H9 (cell line): ENCODE measurements at regions not wholly inside any gene's neighbourhood (a gene's known extent, or its start where the extent isn't known, plus 50 kb on each side); places are given as distances from the start of the nearest gene placed in this dataset.

Experiments
- DNase-seq: peaks from one replicate; pipeline ENCODE4 v3.0.0-alpha.2; 2017
- H2AFZ ChIP-seq: one replicate; pipeline ENCODE4 v1.6.1; 2013; ENCODE audit warnings: mild to moderate bottlenecking, low read length, control low read depth, moderate library complexity
- H2AK5ac ChIP-seq: 2 replicates; pipeline ENCODE4 v1.6.1; 2013; ENCODE audit warnings: low read length, control low read depth, mixed read lengths; ENCODE audit not compliant: insufficient read length
- H2BK120ac ChIP-seq: one replicate; pipeline ENCODE4 v1.6.1; 2013; ENCODE audit warnings: low read depth, mild to moderate bottlenecking, low read length, control low read depth, inconsistent platforms; ENCODE audit not compliant: poor library complexity, severe bottlenecking
- H2BK12ac ChIP-seq: 2 replicates; pipeline ENCODE4 v1.6.1; 2013; ENCODE audit warnings: low read length, control low read depth, mixed read lengths, low read depth; ENCODE audit not compliant: insufficient read length
- H2BK15ac ChIP-seq: 2 replicates; pipeline ENCODE4 v1.6.1; 2013; ENCODE audit warnings: low read depth, low read length, control low read depth
- H2BK20ac ChIP-seq: one replicate; pipeline ENCODE4 v1.6.1; 2013; ENCODE audit warnings: low read depth, mild to moderate bottlenecking, low read length, control low read depth, inconsistent platforms; ENCODE audit not compliant: poor library complexity, severe bottlenecking
- H2BK5ac ChIP-seq: 2 replicates; pipeline ENCODE4 v1.6.1; 2013; ENCODE audit warnings: low read length, control low read depth, mixed read lengths; ENCODE audit not compliant: insufficient read length
- H3K14ac ChIP-seq: 2 replicates; pipeline ENCODE4 v1.6.1; 2013; ENCODE audit warnings: low read length, control low read depth; ENCODE audit not compliant: insufficient read depth
- H3K18ac ChIP-seq: 2 replicates; pipeline ENCODE4 v1.6.1; 2013; ENCODE audit warnings: low read depth, mild to moderate bottlenecking, mixed read lengths, low read length, control low read depth; ENCODE audit not compliant: insufficient read length
- H3K23ac ChIP-seq: 2 replicates; pipeline ENCODE4 v1.6.1; 2013; ENCODE audit warnings: low read length, control low read depth, mixed read lengths, low read depth; ENCODE audit not compliant: insufficient read length
- H3K23me2 ChIP-seq: 2 replicates; pipeline ENCODE4 v1.6.1; 2013; ENCODE audit warnings: low read depth, mild to moderate bottlenecking, mixed read lengths, low read length, control low read depth; ENCODE audit not compliant: insufficient read length, poor library complexity, severe bottlenecking
- H3K27ac ChIP-seq: 2 replicates; pipeline ENCODE4 v1.5.1; 2013; ENCODE audit warnings: low read length, control low read depth, mixed read lengths, low read depth; ENCODE audit not compliant: insufficient read length
- H3K27me3 ChIP-seq: 2 replicates; pipeline ENCODE4 v1.6.1; 2013; ENCODE audit warnings: low read length, control low read depth, inconsistent platforms; ENCODE audit not compliant: insufficient read depth
- H3K4ac ChIP-seq: 2 replicates; pipeline ENCODE4 v1.6.1; 2013; ENCODE audit warnings: low read depth, mild to moderate bottlenecking, control low read depth, inconsistent platforms, low read length, moderate library complexity
- H3K4me1 ChIP-seq: 2 replicates; pipeline ENCODE4 v1.6.1; 2013; ENCODE audit warnings: low read length, control low read depth, inconsistent platforms; ENCODE audit not compliant: insufficient read depth
- H3K4me2 ChIP-seq: 2 replicates; pipeline ENCODE4 v1.6.1; 2013; ENCODE audit warnings: low read length, control low read depth, mixed read lengths; ENCODE audit not compliant: insufficient read length, insufficient read depth
- H3K56ac ChIP-seq: 2 replicates; pipeline ENCODE4 v1.6.1; 2013; ENCODE audit warnings: low read depth, mild to moderate bottlenecking, mixed read lengths, low read length, control low read depth; ENCODE audit not compliant: insufficient read length
- H3K79me1 ChIP-seq: 2 replicates; pipeline ENCODE4 v1.6.1; 2013; ENCODE audit warnings: low read depth, mild to moderate bottlenecking, moderate library complexity, low read length, control low read depth, inconsistent platforms; ENCODE audit not compliant: insufficient read depth, poor library complexity, severe bottlenecking
- H3K79me2 ChIP-seq: 2 replicates; pipeline ENCODE4 v1.6.1; 2013; ENCODE audit warnings: low read length, control low read depth, inconsistent platforms; ENCODE audit not compliant: insufficient read depth
- H3K9ac ChIP-seq: 2 replicates; pipeline ENCODE4 v1.6.1; 2013; ENCODE audit warnings: low read length, control low read depth, mixed read lengths; ENCODE audit not compliant: insufficient read length; ENCODE audit errors: extremely low read depth
- H3K9me3 ChIP-seq: one replicate; pipeline ENCODE4 v1.6.1; 2013; ENCODE audit warnings: low read depth, low read length, inconsistent platforms; ENCODE audit not compliant: control insufficient read depth
- H3T11ph ChIP-seq: one replicate; pipeline ENCODE4 v1.6.1; 2013; ENCODE audit warnings: mild to moderate bottlenecking, low read length, control low read depth, inconsistent platforms
- H4K20me1 ChIP-seq: one replicate; pipeline ENCODE4 v1.6.1; 2013; ENCODE audit not compliant: control insufficient read depth, insufficient read length, insufficient read depth
- H4K5ac ChIP-seq: 2 replicates; pipeline ENCODE4 v1.6.1; 2013; ENCODE audit warnings: low read depth, mild to moderate bottlenecking, mixed read lengths, low read length, control low read depth; ENCODE audit not compliant: insufficient read length
- H4K8ac ChIP-seq: replicated peaks from 2 replicates; pipeline ENCODE4 v1.6.1; 2013; ENCODE audit warnings: low read length, control low read depth, mixed read lengths, low read depth; ENCODE audit not compliant: insufficient read length
- H4K91ac ChIP-seq: 2 replicates; pipeline ENCODE4 v1.6.1; 2013; ENCODE audit warnings: low read depth, mild to moderate bottlenecking, moderate library complexity, mixed read lengths, low read length, control low read depth; ENCODE audit not compliant: insufficient read length
- H3K27ac Mint-ChIP-seq, 3 experiments: 2 replicates in 2 of 3; 3 replicates in 1 of 3; pipeline ENCODE4 v1.8.0; 2020 to 2021; ENCODE audit warnings: mixed read lengths in 3 of 3, mild to moderate bottlenecking in 1 of 3, moderate library complexity in 1 of 3
- H3K27me3 Mint-ChIP-seq: 2 replicates; pipeline ENCODE4 v1.8.0; 2021; ENCODE audit warnings: low read depth, mild to moderate bottlenecking, moderate library complexity, mixed read lengths
- H3K36me3 Mint-ChIP-seq, 3 experiments: 2 replicates in 2 of 3; 3 replicates in 1 of 3; pipeline ENCODE4 v1.8.0; 2020 to 2021; ENCODE audit warnings: low read depth in 3 of 3, mixed read lengths in 3 of 3; ENCODE audit not compliant: insufficient read depth in 1 of 3
- H3K4me1 Mint-ChIP-seq, 2 experiments: 2 replicates each; pipeline ENCODE4 v1.8.0; 2020; ENCODE audit warnings: mixed read lengths in 2 of 2
- H3K4me3 Mint-ChIP-seq, 2 experiments: 2 replicates in 1 of 2; 3 replicates in 1 of 2; pipeline ENCODE4 v1.8.0; 2020 to 2021; ENCODE audit warnings: mild to moderate bottlenecking in 2 of 2, mixed read lengths in 2 of 2, moderate library complexity in 1 of 2
- H3K9me3 Mint-ChIP-seq, 2 experiments: 2 replicates in 1 of 2; 3 replicates in 1 of 2; pipeline ENCODE4 v1.8.0; 2020; ENCODE audit warnings: mild to moderate bottlenecking in 2 of 2, mixed read lengths in 2 of 2, moderate library complexity in 1 of 2
- TF ChIP-seq, protein P1 (sequence below): fragments of 200-600 bp; sonication (generic); conservative IDR thresholded peaks from 3 replicates; pipeline ENCODE4 v1.8.0; 2021; ENCODE audit warnings: antibody characterized with exemption, mild to moderate bottlenecking

DNA sequence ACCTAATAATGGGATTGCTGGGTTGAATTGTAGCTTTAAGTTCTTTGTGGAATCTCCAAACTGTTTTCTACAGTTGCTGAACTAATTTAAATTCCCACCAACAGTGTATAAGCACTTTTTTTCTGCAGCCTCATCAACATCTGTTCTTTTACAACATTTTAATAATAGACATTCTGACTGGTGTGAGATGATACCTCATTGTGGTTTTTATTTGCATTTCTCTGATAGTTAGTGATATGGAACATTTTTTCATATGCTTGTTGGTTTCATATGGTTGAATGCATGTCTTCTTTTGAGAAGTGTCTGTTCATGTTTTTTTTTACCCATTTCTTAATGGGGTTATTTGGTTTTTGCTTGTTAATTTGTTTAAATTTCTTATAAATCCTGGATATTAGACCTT is 1718.9 kb downstream of the C4orf33 start:
- Mint-ChIP-seq H3K9me3 (peaks cover 10 to 12% of the 10 kb centered on the region in 2 experiments; a peak in 4 of 5 replicates), H3K4me1 (no peaks in the 10 kb centered on the region), H3K4me3 (no peak overlapping the region), H3K36me3 (peaks cover 2 to 19% (median 12%) of the 10 kb centered on the region in 3 experiments; a peak in 6 of 7 replicates), H3K27me3 (no peaks in the 10 kb centered on the region), H3K27ac (no peak overlapping the region)
- Histone ChIP-seq H3K27ac (no peak overlapping the region), H2AK5ac (no peak overlapping the region), H4K20me1 (no peaks in the 10 kb centered on the region), H4K8ac (no peak overlapping the region), H3K79me1 (no peaks in the 10 kb centered on the region), H2AFZ (no peak overlapping the region), H4K5ac (no peak overlapping the region), H3K27me3 (no peaks in the 10 kb centered on the region), H3K4me2 (no peak overlapping the region), H3K18ac (no peak overlapping the region), H3T11ph (no peak overlapping the region), H2BK20ac (no peak overlapping the region), H3K79me2 (no peaks in the 10 kb centered on the region), H3K9me3 (no peaks in the 10 kb centered on the region), H3K14ac (no peak overlapping the region), H4K91ac (no peak overlapping the region), H3K4ac (no peak overlapping the region), H3K4me1 (no peaks in the 10 kb centered on the region), H2BK12ac (no peak overlapping the region), H2BK5ac (no peak overlapping the region), H3K23ac (no peak overlapping the region), H3K56ac (no peak overlapping the region), H3K23me2 (no peaks in the 10 kb centered on the region), H3K9ac (no peak overlapping the region), H2BK120ac (no peak overlapping the region), H2BK15ac (no peak overlapping the region)
- TF ChIP-seq, protein P1, sequence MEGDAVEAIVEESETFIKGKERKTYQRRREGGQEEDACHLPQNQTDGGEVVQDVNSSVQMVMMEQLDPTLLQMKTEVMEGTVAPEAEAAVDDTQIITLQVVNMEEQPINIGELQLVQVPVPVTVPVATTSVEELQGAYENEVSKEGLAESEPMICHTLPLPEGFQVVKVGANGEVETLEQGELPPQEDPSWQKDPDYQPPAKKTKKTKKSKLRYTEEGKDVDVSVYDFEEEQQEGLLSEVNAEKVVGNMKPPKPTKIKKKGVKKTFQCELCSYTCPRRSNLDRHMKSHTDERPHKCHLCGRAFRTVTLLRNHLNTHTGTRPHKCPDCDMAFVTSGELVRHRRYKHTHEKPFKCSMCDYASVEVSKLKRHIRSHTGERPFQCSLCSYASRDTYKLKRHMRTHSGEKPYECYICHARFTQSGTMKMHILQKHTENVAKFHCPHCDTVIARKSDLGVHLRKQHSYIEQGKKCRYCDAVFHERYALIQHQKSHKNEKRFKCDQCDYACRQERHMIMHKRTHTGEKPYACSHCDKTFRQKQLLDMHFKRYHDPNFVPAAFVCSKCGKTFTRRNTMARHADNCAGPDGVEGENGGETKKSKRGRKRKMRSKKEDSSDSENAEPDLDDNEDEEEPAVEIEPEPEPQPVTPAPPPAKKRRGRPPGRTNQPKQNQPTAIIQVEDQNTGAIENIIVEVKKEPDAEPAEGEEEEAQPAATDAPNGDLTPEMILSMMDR: no peak
- DNase-seq: no peak
